ENCODE measurements at regions not wholly inside any gene's neighbourhood (a gene's known extent, or its start where the extent isn't known, plus 50 kb on each side); places are given as distances from the start of the nearest gene placed in this dataset.

DNA sequence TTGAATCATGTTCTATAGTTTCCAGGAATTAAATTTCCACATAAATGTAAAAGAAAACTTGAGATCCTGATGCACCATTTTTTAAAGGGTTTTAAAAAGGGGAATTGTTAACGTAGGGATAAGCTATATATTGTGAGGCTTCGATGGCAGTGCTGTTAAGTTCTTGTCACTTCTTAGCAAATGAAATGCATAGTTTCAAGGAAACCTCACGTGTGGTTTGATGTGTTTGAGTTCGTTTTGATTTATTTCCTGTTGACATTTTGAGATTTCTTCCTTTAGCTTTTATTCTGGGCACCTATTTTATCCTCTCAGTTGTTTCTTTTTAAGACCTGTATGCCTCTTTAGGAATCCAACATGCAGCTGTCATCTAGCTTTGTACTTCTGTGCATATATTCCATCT, 301.0 kb downstream of the DOCK8 start:
- in situ Hi-C loops (cut with HindIII; ENCODE audit: low sequenced_read_pairs), result no loop called here

DNA sequence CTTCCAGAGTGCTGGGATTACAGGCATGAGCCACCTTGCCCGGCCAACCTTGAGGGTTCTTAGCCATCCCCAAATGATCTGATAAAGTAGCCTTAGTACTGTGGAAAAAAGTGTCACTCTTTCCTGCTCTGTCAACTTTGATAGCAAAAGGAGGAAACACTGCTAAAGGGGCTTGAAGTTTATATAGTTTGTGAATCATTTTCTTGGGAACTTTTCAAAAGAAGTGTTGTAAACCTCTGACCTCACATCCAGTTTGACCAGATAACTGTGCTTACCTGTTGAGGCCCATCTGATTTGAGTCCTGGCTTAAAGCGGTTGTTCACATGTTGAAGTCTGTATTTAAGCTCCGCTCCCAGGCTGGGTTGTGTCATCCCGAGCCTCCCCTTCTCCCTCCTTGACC, 303.3 kb downstream of the DOCK8 start:
- in situ Hi-C loops (cut with HindIII; ENCODE audit: low sequenced_read_pairs), result no loop called here

DNA sequence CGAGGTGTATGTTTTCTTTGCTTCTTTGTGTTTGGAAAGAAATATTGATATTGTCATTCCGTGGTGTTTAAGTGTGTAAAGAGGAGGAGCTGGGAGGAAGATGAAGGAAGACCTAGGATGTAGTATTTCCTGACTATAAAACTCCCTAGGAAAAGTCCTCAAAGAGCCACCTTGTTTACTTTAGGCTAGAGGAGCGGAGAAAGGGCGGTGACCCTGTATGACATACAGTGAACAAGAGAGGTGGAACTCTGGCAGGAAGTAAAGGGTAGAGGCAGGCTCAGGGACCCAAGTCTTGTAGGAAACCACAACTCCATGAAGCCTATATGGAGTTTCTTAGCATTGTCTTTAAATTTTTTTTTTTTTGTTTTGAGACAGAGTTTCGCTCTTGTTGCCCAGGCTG, 303.9 kb downstream of the DOCK8 start:
- in situ Hi-C loops (cut with HindIII; ENCODE audit: low sequenced_read_pairs), result no loop called here

DNA sequence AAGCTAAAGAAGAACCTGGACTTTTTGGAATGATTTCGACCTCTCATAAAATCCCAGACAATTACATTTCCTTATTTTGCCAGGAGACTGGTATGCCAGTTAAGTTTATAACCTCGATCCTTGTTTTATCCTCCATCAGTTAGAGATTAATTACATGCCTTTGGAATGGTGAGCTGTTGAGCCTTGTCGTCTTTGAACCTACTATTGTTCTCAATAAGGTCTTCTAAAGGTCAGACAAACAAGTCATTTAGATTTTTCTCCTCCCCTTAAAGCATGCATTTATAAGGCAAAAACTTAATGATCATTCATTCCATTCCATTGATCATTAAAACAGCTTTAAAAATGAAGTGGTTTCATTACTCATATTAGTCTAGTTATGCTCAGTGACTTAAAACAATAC, 304.9 kb downstream of the DOCK8 start:
- in situ Hi-C loops (cut with HindIII; ENCODE audit: low sequenced_read_pairs), result no loop called here

DNA sequence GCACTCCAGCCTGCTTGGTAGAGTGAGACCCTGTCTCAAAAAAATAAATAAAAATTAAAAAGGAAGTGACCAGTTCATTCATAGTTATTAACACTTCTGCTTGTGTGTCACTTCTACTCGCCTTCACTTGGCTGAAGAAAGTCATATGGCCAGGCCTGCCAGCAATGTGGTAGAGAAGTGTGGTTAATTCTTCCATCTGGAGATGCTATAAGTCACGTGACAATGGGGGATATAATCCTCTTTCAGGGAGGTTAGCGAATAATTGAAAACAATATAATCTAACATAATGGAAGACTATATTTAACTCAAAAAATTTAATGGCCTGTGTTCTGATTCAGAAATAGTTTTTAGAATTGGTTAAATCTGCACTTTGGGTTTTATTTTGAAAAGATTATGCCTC, 305.6 kb downstream of the DOCK8 start:
- in situ Hi-C loops (cut with HindIII; ENCODE audit: low sequenced_read_pairs), result no loop called here

DNA sequence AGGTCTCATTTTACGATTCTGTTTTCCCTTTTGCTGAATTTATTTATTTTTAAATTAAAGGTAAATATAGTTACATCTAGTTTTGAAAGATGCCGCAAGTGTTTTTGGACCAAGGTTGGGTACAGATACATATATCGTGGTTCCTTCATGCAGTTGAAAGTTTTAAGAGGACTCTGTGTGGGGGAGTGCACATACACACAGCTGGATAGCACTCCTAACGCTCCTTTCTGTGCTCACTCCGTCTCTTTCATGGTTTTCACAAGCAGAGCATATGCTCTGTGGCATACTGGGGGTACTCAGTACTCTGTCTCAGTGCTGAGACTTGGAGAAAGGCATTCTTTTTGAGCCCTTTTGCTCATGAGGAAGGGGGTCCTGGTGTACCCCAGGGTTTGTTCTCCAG, 307.5 kb downstream of the DOCK8 start:
- in situ Hi-C loops (cut with HindIII; ENCODE audit: low sequenced_read_pairs), result no loop called here

DNA sequence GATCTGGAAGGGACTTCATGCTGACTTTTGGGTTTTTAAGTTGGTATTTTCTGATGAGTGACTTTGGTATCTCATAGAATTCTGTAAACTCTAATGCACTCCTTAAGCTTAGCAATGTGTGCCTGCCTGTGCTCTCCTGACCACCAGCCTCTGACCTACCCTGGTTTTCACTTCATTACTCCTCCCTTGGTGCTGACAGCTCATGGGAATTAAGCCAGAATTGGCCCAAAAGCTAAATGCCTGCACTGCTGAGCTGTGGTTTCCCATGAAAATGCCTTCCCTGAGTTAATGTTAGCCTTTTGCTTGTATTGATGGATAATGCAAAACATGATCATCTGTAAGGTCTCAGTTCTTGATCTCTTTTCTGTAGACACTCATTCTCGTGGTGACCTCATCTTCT, 308.0 kb downstream of the DOCK8 start:
- in situ Hi-C loops (cut with HindIII; ENCODE audit: low sequenced_read_pairs), result no loop called here

DNA sequence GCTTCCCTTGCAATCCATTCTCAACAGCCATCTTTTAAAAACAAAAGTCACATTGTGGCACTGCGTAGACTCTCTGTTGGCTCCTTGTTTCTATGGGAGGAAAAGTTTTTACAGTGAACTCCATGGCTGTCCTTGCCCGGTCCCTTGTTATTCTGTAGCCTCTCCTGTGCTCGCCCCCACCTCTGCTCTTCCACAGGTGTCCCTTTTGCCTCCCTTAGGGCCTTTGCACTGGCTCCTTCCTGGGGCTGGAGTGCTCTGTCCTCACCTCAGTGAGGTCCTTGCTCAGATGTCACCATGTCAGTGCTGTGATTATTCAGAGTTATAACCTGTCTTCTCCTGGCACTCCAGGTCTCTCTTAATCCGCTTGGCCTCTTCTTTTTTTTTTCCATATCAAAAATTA, 308.8 kb downstream of the DOCK8 start:
- in situ Hi-C loops (cut with HindIII; ENCODE audit: low sequenced_read_pairs), result no loop called here

DNA sequence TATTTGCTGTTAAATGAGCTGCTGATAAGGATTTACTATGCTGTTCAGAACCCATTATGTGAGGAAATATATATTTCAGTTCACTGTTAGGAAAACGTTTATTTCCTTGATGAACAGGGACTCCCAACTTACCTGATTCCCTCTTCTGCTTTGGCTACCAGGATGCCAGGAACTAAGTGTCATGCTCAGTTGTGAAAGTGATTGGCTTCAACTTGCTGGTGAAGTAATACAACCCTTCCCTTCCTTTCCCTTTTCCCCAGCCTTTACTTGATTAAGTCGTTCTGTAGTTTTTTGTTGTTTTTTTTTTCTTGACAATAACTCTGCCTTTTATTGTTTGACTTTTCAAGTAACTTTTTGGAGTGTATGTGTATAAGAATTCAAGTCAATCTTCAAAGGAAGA, 309.3 kb downstream of the DOCK8 start:
- in situ Hi-C loops (cut with HindIII; ENCODE audit: low sequenced_read_pairs), result no loop called here

DNA sequence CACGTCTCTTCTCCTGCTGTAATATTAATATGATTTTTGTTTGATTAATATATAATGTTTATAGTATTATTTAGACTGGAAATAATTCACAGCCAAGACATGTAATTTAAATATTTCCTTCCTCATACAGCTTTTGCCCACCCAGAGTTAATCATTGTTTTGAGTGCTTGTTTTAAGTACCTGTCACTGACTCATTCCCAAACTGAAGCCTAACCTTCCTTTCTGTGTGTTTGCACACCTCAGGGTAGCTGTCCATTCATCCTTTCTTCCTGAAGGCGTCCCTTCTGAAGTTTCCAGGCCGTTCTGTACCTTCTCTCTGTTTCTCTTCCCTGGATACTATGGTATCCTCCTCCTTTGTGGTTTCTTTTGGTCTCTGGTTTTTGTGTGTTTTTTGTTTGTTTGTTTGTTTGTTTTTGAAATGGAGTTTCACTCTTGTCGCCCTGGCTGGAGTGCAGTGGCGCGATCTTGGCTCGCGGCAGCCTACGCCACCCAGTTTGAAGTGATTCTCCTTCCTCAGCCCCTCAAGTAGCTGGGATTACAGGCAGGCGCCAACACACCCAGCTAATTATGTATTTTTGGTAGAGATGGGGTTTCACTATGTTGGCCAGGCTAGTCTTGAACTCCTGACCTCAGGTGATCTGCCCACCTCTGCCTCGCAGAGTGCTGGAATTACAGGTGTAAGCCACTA, 312.4 kb downstream of the DOCK8 start:
- in situ Hi-C loops (cut with HindIII; ENCODE audit: low sequenced_read_pairs), result no loop called here

DNA sequence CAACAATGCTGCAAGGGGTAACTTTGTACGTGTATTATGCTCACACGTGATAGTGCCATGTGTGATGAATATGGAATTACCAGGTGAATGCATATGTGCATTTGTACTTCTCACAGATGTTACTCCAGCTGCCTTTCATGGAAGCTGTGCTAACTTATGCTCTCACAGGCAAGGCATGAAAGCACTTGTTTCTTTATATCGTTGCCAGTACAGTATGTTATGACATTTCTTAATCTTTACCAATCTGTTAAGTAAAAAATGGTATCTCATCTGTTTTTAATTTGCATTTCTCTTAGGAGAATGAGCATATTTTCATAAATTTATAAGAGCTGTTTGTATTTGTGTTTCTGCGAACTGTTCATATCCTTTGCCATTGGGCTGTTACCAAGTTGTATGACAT, 311.8 kb upstream of the DMRT1 start:
- in situ Hi-C loops (cut with HindIII; ENCODE audit: low sequenced_read_pairs), result no loop called here

DNA sequence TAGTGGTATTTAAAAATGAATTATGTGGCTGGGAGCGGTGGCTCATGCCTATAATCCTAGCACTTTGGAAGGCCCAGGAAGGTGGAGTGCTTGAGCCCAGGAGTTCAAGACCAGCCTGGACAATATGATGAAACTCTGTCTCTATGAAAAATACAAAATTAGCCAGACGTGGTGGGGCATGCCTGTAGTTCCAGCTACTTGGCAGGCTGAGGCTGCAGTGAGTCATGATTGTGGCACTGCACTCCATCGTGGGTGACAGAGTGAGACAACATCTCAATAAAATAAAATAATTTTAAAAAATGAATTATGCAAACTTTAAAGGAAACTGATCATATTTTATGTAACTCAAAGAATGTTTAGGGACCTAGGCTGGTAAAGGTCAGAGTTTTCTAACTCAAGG, 310.8 kb upstream of the DMRT1 start:
- in situ Hi-C loops (cut with HindIII; ENCODE audit: low sequenced_read_pairs), result no loop called here

DNA sequence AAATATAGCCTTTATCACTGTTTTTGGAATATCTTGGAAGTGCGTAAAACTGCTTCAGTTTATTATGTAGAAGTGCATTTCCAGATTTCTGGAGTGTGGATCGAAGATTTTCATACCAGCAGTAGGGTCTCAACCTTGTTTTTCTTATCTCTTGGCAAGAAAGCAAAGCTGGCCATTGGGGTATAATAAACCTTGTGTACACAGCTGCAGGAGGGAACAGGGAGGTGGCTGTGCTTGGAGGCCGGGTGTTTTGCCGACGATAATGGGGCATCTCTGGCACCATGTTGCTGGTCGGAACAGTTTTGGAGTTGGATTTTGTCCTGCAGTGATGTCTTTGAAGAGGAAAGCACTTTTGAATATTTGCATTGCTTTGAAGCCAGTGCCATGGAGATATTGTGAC, 308.8 kb upstream of the DMRT1 start:
- in situ Hi-C loops (cut with HindIII; ENCODE audit: low sequenced_read_pairs), result no loop called here

DNA sequence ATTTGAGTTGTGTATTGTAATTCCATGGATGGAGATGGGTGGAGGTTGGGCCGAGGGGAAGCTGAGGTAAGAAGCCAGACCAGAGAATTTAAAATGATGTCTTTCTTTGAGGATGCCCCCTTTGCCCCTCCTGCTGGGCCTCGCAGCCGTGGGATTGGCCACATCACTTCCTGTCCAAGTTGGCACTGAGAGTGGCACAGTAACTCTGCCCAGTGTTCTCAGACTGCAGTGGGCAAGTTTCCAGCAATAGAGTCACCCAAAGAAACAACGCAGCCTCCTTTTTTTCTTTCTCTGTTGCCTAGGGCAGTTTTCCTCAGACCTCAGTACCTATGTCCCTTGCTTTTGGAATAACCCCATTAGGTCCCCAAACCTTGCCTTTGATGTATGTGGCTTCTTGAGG, 306.6 kb upstream of the DMRT1 start:
- in situ Hi-C loops (cut with HindIII; ENCODE audit: low sequenced_read_pairs), result no loop called here

DNA sequence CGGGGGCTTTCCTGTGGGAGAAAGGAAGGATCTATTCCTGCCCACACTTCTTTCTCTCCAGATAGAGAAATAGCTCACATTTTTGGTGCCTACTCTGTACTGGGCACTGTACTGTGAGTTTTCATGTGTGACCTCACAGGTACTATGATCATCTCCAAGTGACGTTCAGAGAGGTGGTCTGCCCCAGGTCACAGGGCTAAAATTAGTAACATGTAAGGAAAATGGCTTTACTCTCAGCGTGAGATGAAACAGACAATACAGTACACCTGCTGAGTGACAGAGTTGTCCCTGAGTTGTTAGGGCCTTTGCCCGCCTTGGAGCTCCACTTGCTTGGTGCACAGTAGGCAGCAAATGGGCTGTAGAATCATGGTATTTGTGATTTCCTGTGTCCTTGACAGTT, 306.1 kb upstream of the DMRT1 start:
- in situ Hi-C loops (cut with HindIII; ENCODE audit: low sequenced_read_pairs), result no loop called here

DNA sequence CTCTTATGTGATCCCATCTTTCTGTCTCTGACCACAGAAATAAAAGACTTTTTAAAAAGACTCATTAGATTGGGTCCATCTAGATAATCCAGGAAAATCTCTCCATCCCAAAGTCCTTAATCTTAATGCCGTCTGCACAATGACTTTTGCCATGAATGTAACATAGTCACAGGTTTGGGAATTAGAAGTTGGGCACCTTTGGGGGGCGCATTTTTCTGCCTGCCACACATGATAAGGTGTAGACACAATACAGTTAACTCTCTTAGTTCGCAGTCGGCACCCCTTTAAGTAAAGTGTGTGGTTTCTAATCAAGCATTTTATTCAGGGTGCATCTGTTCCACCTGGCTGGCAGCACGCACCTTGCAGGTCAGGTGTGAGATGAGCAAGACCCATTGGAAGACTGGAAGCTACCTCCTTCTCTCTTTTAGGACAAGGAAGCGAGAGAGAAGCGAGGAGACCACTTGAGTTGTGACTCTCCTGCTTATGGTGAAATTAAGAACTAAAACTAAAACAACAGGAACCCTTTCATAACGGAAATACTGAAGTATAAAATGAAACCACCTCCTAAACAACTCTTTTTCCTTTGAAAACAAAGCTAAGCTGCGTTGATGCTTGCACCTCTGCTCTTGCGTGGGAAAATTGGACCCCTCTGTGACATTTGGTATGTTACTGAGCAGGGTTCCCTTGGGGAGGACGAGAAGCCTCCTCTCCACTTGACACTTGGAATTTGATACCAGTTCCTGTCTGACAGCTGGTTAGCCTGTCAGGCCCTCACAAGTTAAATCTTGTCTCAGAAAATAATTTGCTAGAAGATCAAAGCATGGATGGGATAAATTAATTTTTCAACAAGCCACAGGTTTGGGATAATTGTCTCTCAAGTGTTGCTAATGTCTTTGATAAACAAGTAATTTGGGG, 304.6 kb upstream of the DMRT1 start:
- in situ Hi-C loops (cut with HindIII; ENCODE audit: low sequenced_read_pairs), result no loop called here

DNA sequence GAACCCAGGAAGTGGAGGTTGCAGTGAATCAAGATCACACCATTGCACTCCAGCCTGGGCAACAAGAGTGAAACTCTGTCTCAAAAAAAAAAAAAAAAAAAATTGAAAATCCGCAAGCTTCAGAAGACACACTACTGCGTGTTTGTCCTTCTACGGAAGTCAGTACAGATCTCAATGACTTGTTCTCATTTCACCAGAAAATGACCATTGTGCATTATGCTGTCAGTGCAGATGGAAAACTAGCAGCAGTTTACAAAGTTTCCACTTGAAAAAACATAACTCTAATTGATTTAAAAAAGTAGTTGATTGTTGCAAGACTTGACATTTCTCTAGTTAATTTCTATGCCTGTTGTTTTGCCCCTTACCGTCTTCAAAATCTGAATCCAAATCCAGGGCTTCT, 298.0 kb upstream of the DMRT1 start:
- in situ Hi-C loops (cut with HindIII; ENCODE audit: low sequenced_read_pairs), result no loop called here

DNA sequence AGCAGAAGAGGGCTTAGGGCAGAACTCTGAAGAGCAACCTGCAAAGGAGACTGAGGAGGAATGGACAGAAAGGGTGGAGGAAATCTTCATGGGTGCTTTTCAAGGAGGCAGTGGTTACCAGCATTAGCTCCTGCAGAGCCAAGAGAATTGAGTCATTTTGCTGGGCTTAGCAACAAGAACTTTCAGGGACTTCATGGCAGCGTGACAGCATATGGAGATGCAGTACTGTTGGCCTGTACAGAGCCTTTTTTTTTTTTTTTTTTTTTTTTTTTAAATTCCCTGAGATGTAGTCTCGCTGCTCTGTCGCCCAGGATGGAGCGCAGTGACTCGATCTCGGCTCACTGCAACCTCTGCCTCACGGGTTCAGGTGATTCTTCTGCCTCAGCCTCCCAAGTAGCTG, 296.0 kb upstream of the DMRT1 start:
- in situ Hi-C loops (cut with HindIII; ENCODE audit: low sequenced_read_pairs), result no loop called here

DNA sequence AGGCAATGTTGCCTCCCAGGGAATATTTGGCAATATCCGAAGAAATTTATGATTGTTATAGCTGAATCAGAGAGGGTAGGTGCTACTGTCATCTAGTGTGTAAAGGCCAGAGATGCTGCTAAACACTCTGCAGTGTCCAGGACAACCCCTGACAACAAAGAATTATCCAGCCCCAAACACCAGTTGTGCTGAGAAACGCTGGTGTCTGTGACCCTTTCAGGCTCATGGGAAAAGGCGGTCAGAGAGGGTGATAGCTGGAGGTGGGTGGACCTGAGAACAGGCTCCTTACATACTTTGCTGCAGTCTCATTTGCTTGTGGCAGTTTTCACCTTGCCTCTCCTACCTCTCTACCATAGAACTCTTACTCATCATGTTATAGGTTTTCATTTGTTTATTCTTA, 295.3 kb upstream of the DMRT1 start:
- in situ Hi-C loops (cut with HindIII; ENCODE audit: low sequenced_read_pairs), result no loop called here

DNA sequence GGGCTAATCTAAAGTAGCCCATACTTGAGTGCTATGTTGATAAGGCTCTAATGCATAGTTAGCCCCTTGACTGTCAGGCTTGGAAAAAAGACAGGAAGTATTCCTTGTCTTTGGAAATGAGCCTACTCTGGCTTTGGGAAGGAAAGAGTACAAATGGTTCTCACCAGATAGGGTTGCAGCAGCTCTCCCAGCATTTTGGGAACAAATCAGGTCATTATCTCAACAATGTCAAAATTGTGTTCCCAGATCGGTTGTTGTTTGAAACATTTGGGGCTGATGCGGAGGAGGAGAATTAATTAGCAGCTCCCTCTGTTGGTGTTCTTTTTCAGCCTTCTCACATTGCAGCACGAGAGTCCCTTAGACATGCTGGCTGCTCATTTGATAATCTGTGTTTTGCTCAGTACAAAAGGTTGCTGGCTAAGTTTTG, 294.7 kb upstream of the DMRT1 start:
- in situ Hi-C loops (cut with HindIII; ENCODE audit: low sequenced_read_pairs), result no loop called here

DNA sequence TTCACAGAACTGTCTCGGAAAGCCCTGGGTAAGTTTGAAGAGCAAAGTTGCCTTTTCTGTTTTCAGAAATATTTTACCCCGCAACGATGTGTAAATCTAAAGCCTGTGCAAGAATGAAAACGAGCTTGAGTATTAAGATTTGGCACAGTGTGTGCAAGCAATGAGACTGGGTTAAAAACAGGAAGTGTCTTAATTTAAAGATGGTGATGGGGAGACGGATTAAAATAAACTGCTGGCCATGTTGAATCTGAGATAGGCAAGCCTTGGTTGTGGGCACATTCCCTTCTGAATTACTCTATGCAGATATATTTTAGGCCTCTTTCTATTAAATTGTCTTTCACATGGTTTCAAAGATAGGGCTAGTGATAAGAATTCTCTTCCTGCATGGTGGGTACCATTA, 294.2 kb upstream of the DMRT1 start:
- in situ Hi-C loops (cut with HindIII; ENCODE audit: low sequenced_read_pairs), result no loop called here

DNA sequence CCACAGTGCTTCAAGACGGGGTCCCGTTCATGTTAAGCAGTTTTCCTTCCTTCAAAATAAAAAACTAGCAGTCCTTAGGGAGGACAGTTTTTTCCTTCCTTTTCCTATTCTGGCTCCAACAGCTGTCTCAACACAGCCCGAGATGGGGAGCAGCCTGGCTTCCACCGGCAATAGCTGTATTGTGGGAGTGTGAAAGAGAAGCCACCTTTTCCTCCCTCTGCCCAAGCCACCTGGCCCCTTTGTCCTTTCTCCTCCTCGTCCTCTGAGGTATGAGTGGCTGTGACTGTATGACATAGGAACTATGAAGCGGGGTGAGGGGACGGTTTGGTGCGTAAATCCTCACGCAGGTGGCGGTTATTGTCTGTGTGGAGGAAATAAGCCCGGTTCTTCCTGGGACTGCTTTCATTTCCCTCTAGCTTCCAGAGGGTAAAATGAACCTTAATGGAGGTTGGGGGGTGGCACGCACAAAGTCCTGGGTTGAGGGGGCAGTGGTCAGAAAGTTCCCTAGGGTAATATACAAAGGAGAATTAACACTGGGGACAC, 292.0 kb upstream of the DMRT1 start:
- in situ Hi-C loops (cut with HindIII; ENCODE audit: low sequenced_read_pairs), result no loop called here

Data from DLD1 (cell line).